ENCODE measurements at regions not wholly inside any gene's neighbourhood (a gene's known extent, or its start where the extent isn't known, plus 50 kb on each side); places are given as distances from the start of the nearest gene placed in this dataset.

DNA sequence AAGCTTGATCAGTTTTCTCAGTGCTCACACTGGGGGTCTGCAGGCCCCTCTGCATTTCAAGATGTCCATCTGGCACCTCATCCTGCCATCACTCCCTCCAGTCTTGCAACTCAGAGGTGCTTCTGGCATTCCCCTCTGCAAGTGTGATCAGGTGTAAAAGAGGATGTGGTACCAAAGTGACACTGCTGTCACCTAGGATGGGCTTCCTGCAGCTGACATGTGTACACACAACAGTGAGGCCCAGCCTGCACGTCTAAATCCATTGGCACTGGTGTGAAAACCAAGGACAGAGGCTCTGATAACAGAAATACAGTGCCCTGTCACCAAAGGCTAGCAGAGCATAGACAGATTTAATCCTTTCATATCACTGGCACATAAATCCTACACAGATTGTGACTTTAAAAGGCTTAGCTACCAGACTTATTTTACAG, 162.5 kb upstream of the CELF2 start:
- DNase-seq: peak in 2 of 5 experiments; percentile 1 to 16

DNA sequence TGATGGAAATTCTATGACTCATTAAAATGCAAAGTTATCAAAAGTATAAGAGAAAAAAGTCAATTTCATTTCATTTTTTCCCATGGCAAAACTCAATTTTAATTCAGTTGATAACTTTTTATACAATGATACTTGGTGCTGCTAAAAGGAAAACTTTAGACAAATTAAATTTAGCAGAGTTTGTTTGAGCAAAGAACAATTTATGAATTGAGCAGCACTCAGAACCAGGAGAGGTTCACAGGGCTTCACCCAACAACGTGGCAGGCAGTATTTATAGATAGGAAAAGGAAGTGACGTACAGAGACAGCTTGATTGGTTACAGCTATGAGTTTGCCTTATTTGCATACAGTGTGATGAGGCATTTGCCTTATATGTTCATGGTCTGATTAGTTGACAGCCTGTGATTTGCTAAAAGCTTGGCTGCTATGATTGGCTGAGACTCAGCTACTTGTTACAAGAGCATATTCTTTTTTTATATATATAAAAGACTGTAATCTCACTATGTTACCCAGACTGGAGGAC, 157.2 kb upstream of the CELF2 start:
- DNase-seq: no peak

DNA sequence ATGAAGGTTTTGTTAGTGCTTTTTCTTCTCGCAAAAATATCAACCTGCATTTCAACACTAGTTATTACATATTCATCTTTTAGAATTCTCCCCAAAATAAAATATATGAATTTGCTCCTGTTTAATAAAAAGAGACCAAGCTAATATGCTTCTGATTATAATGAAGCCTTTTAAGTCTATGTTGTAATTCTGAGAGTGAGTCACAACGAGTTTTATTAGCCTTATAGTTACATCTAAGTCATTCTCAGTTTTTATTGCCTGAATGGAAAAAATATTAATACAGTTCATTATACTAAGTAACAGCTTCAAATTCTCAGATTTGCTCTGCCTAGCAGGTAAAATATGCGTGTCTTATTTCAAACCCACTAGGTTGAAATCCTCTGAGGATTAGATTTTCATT, 152.4 kb upstream of the CELF2 start:
- DNase-seq: no peak

DNA sequence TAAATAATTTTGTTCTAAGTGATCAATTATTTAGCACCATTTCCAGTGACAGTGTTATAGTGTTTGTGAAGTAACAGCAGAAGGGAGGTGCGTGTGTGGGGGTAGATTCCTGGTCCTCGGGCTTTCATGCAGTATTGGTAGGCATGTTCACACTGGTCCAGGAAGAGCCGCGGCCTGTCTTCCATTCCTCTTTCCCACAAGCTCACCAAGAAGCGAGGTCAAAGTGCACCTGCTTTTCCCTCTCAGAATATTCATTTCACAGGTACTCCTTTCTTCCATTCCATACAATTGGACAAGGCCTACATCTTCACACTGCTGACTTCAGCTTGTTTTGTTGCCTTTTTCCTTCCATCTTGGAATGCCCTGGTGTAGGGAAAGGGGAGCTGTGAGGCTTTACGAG, 151.8 kb upstream of the CELF2 start:
- DNase-seq: no peak

DNA sequence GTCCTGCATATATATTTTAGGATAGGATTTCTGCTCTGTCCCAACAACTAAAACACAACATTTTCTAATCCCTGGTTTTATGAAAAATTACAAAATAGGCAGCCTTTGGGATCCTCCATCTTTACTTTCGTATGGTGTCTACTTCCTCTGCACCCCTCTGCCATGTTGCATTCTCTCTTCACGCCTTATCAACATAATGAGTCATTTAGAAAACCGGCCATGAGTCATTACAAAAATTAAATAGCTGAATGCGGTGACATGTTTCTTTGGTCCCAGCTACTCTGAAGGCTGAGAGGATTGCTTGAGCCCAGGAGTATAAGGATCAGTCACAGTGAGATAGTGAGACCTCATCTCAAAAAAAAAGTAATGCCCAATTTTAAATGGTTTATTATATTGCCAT, 148.1 kb upstream of the CELF2 start:
- peak in 1 of 5 experiments; percentile 87 for DNase-seq

DNA sequence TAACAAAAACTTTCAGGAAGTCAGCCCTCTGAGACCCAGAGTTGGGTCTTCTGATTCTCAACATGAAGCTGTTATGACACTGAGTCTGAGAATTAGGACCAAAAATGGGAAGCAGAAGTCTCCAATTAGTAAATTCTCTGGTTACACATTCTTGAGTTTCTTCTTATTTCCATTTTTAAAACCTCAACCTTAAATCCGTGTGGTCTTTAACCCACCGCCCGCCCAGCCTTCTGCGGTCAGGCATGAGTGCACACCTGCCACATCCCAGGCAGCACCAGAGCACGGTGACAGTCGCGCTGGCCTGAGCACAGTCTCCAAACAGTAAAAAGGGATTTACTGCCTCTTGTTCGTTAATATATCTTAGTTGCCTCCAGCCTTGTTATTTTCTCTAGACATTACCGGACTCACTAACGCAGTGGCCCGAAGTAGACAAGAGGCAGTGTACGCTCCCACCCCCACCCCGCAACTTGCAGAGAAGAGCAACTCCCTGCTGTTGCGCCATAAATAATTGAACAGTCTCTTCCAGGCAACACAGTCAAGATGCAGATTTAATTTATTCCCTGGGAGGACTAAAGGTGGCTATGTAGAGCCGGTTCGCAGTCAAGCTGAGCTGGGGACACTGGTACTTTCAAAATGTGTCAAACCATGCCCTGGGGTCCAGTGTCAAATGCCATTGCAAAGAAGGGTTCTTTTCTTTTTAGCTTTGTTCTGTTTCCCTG, 147.0 kb upstream of the CELF2 start:
- DNase-seq: no peak

DNA sequence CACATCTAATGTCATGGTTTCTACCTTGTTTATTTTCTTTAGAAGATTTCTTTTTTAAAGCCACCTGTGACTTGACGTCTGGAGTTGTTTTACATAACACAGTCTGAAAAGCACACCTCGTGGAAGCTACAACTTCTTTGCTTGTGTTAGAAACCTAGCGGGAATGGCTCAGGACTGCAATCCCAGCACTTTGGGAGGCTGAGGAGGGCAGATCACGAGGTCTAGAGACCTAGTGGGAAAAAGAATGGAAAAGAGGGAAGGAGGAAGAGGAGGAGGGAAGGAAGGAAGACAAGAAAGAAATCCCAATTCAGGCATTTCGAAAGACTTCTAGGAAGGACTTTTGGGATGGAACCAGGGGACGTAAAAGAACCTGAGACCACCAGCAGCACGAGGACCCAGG, 146.3 kb upstream of the CELF2 start:
- DNase-seq: no peak

DNA sequence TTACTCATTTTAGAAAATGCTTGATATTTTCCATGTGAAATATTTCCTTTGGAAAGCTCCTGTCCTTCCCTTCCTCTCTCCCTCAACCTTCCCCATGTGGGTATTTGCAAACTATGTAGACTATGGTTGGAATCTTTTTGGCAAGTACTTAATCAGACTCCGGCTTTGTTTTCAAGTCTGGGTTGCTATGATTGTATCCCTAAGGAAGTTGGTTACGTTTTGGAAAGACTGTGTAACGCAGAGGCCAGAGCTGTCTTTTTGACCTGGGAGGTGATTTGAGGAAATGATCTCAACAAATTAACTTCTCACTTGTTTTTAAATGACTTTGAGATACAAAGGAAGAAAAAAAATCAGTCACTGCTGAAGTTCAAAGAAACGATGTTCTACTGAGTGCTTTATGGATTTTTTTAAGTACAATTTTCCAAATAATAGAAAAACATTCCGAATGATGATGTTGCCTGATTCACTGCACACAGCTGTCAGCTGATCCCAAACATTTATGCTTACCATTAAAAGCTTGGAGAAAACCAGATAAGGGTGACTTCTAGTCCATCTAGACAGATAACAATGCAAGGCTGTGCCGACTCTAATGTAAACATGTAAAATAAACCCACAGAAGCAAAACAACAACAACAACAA, 145.5 kb upstream of the CELF2 start:
- no peak for DNase-seq

DNA sequence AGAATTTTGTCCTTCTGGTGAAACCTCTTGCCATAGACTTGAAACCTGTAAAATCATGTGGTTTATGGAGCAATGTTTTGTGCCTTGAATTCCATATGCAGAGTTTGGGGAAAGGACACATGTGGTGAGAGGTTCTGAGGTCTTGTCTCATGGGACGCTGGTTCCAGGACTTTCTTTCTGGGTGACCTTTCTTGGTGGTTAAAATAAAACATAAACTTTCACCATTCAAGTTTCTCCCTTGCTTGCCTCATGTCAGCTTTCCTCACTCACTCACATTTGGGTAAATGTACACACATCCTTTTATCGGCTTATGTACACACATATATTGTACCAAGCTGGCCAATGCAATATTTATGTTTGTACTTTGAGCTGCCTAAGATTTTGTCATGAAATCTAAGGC, 144.9 kb upstream of the CELF2 start:
- no peak for DNase-seq

DNA sequence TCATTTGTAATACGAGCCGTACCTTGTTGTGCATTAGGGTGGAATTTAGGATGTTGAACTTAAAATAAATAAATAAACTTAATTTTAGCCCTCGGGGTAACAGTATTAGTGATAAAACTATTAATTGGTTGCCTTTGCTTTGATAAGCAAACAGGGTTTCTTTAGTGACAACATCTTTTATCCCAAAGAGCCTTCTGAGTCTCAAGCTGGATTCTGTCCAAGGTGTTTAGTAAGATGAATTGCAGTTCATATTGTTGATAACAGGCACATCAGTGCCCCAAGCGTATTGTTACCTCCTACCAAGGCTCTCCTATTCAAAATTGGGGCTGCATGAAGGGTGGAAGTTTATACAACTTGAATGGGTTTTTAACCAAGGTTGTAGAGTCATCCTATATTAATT, 144.4 kb upstream of the CELF2 start:
- DNase-seq: no peak

DNA sequence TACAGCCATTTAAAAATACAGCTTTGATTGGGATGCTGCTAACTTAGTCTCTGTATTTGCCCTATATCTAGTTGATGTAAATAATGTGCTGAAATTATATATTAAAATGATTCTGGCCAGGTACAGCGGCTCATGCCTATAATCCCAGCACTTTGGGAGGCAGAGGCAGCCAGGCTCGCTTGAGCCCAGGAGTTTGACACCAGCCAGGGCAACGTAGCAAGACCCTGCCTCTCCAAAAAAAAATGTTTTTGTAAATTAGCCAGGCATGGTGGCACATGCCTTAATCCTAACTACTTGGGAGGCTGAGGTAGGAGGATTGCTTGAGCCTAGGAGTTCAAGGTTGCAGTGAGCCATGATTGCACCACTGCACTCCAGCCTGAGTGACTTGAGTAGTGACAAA, 143.8 kb upstream of the CELF2 start:
- no peak for DNase-seq

DNA sequence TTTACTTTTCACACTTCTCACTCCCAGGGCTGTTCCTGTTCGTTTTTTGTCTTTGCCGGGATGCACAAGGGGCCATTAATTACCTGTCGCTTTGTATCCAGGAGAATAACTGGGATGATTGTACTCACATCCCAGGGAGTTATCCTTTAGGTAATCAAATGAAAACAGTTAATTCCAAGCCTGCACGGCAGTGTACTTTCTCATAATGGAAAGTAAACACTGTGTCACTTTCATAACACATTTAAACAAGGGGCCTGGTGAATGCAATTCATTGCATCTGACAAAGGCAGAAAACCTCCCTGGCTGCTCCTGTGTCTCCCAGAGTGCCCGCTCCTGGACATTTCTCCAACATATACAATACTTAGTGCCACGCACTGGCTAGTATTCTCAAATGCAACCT, 138.7 kb upstream of the CELF2 start:
- DNase-seq: no peak

DNA sequence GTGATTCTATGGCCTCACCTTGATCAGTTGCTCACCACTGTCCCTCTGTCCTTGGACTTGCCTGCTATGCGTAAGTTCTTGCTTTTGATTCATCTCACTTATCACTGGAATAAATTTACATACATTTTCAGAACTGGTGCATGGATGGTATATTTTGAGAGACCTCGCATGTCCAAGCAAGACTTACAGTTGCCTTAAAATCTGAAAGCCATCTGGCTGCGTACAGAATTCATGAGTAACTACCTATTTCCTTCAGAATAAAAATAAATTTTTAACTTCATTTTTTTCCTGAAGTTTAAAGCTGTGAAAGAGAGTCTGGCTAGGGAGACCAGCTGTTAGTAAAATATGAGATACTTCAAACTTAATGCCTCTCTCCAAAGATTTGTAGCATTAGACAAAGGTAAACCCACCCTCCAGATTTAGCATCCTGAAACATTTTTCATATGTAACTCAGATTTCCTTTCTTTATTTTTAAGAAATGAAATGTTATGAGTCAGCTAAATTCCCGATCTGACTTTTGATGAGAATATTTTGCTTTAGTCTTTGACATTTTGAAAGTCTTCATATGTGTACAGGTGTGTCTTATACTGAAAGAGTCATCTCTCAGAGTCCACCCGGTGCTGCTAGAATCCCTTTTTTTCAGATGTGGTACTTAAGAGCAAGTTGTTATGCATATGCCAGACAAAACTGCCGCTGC, 136.4 kb upstream of the CELF2 start:
- no peak for DNase-seq

DNA sequence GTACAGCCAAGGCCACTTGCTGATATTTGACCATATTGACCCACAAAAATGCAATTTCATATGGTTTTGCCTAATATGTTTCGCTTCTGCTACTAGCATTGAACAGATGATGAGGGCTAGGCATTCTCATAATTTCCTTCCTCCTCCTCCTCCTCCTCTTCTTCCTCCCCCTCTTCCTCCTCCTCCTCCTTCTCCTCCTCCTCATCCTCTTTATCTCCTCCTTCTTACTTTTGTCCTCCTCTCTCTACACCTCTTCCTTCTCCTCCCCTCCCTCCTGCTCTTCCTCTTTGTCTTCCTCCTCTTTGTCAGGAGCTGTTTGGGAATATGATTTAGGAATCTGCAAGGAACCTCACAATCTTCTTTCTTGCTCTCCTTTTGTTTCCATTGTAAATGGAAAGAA, 133.9 kb upstream of the CELF2 start:
- no peak for DNase-seq

DNA sequence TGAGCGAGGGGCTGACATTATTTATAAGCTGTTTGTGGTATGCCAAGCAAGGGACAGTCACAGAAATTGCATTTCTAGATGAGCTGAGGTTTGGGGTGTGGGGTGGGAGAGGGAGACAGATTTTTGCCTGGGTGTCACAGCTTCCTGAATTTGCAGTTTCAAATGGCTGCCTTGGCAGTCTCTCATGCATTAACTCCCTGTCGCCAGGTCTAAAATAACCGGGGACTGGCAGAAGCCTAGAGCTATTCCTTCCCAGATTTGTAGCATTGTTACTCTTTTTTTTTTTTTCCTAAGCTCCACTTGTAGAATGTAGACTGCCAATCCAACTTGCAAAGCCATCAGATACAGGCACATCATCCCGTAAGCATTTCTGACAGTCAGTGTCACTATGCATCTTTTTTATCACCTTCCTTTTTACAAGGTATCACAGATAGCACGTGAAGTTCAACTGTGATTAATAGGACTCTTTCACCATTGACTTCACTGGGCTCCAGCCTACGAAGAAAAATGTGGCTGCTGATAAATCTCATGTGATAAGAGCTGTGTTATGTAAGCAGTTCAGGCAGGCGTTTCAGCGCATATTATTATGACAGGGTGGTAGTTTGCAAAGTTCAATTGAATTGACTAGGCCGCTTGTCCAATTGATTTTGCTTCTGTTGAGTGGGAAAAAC, 130.7 kb upstream of the CELF2 start:
- no peak for DNase-seq

DNA sequence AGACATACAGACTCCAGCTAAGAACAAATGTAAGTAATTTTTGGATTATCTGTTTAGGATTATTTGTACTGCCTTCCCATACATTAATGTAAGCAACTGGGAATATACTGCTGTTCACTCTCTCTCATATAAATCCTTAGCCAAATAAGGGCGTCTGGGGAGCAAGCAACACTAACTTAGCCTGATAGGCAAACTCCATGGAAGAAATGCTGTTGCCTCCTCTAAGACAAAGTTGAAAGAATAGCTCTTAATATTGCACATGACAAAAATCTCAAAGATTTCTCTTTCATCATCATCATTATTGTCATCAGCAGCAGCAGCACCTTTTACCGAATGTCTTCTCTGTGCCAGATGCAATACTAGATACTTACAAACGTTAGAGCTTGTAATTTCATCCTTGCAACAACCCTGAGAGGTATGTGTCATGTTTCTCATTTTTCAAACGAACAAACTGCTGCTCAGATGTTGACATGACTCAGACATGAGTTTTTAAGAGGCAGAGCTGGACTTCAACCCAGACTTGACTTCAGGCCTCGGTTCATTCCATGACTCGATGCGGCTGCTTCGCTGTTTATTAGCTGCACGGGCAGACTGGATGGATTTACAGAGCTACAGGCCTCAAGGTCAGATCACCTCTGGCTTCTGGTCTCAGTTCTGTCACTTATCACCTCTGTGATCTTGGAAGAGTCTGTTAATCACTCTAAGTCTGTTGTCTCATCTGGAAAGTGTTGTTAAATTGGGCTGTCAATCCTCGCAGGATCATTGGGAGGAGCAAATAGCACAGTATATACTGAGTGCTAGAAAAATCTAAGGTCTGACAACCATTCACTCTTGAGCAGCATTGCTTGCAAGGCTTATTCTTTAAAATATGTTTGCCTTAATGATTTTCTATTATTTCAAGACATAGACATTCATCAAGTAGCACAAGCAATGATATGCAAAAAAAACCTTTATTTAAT, 126.3 kb upstream of the CELF2 start:
- DNase-seq: no peak

DNA sequence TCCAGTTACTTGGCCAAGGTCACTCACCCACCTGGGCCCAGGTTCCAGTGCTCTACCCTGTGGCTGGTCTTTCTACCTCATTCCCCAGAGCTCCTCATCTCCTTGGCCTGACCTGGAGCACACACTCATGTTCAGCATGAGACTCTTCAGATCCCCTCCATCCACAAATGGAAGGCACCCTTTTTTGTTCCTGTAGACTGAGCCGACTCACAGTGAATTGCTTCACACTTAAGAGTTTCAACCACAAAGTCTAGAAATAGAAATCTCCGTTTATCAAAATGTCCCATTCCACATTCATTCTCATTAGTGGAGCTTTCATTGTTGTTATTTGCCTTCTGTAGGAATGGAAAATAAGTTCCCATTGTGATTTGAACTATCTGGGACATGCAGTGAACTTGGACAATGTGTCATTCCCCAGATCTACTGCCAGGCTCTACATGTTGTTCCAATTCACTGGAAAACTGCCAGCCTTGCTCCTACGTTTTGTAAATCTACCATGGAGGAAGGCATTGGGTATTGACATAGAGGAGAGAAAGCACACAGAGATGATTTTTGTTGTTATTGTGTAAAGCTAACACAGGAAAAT, 125.3 kb upstream of the CELF2 start:
- no peak for DNase-seq

DNA sequence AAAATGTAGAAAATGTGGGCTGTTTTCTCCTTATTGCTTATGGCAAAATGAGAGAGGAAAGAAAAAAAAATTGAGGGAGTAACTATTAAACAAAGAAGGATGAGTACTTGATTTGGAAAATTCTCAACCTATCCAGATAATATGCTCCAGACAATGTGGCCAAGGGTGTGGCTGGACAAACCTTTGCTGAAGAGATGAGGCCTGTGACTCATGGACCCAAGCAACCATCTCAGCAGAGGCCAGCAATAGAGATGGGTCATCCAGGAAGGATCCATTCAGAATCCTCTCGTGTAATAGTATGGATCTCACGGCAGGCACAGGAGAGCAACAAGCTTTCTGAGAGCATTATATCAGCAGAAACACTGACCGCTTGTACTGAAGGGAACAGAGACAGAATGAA, 120.3 kb upstream of the CELF2 start:
- no peak for DNase-seq

DNA sequence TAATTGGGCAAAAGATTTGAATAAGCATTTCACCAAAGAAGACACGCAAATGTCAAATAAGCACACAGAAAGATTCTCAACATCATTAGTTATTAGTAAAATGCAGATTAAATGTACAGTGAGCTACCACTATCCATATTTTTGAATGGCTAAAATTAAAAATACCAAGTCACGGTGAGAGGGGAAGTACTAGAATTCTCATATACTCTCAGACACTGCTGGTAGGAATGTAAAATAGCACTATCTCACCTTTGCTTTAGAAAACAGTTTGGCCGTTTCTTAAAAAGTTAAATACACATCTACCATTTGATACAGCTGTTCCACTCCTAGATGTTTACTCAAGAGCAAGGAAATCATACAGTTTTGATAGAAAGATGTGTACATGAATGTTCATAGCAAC, 115.8 kb upstream of the CELF2 start:
- no peak for DNase-seq

DNA sequence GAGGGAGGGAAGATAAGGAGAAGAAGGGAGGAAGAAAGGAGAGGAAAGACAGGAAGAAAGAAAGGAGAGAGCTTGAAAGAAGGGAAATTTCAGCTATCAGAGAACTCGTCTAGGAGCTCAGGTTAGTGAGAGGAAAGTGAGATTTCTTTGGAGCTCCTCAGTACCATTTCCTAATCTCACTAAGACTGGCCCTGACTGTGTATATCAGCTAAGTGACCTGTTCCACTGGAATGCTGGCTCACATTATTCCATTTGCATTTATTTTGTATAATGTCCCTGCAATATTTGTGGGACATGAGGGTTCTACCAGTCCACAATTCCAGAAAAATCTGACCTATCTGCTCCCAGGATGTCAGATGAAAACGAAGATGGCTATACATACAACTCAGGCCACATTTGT, 114.7 kb upstream of the CELF2 start:
- no peak for DNase-seq

DNA sequence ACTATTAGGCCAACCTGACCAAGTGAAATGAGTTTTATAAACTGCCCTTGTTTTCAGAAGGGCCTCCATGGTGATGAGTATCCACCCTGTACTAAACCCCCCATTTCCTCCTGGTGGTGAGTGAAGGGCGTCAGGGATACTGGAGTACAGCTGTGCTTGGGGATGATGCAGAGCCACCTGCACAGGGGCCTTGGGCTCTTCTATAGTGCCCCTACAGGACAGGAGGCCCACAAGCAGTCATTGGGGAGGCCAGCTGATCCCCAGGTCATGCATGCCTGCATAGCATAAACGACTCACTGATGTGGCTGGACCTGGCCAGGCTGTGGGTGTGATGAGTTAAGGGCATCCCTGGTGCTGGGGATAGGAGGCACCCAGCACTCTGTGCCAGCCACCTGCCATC, 114.1 kb upstream of the CELF2 start:
- no peak for DNase-seq

DNA sequence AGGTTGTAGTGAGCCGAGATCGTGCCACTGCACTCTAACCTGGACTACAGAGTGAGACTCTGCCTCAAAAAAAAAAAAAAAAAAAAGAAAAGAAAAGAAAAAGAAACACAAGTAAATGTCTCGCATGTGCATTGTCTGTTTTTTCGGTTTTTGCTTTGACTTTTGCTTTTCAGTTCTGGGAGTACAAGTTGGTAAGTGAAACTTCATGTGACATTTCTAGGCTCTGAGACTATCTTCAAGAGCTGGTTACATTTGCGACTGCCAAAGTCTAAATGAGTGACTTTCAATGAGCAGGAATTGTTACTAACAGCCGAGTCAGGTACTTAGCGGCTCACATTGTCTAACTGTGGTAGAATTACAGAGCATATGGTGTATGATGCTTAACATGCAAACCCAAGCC, 107.0 kb upstream of the CELF2 start:
- DNase-seq: no peak

Data from T-helper 2 cell (primary cell).